ENCODE measurements at regions not wholly inside any gene's neighbourhood (a gene's known extent, or its start where the extent isn't known, plus 50 kb on each side); places are given as distances from the start of the nearest gene placed in this dataset.

DNA sequence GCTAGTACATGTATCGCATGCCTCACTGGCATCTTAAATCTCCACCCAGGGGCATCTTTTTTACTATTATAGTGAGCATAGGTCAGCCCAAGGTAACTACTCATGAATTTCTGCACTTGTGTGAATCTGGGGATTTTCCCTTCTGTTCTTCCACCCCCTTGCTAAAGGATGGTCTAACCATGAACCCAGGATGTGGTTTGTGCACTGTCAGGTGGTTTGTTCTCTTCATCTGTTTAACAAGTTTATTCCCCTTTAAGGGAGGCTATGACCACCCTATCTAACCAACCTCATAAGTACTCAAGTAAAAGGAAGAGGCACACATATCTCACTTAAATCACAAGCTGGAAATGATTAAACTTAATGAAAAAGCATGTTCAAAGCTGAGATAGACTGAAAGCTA lies 243.0 kb downstream of the RPRM start:
- H3K27ac ChIP-seq, result no peak overlapping the region
- no peaks in the 10 kb centered on the region for H3K36me3 ChIP-seq
- intact Hi-C loops (cut with DNase I; ENCODE audit: low total_unique reads), result no loop called here
- TF ChIP-seq, protein P1, sequence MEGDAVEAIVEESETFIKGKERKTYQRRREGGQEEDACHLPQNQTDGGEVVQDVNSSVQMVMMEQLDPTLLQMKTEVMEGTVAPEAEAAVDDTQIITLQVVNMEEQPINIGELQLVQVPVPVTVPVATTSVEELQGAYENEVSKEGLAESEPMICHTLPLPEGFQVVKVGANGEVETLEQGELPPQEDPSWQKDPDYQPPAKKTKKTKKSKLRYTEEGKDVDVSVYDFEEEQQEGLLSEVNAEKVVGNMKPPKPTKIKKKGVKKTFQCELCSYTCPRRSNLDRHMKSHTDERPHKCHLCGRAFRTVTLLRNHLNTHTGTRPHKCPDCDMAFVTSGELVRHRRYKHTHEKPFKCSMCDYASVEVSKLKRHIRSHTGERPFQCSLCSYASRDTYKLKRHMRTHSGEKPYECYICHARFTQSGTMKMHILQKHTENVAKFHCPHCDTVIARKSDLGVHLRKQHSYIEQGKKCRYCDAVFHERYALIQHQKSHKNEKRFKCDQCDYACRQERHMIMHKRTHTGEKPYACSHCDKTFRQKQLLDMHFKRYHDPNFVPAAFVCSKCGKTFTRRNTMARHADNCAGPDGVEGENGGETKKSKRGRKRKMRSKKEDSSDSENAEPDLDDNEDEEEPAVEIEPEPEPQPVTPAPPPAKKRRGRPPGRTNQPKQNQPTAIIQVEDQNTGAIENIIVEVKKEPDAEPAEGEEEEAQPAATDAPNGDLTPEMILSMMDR (IDR thresholded peaks at IDR 0.05), result no peak
- TF ChIP-seq POLR2A (IDR thresholded peaks at IDR 0.05) (no peak), POLR2AphosphoS5 (IDR thresholded peaks at IDR 0.05) (no peak)
- no peaks in the 10 kb centered on the region for H3K4me1 ChIP-seq
- no peaks in the 10 kb centered on the region for H3K9me3 ChIP-seq
- no peaks in the 10 kb centered on the region for H3K27me3 ChIP-seq
- H3K4me3 ChIP-seq, result no peak overlapping the region
- DNase-seq (ENCODE audit: low spot score in 2 of 2), result no peak

DNA sequence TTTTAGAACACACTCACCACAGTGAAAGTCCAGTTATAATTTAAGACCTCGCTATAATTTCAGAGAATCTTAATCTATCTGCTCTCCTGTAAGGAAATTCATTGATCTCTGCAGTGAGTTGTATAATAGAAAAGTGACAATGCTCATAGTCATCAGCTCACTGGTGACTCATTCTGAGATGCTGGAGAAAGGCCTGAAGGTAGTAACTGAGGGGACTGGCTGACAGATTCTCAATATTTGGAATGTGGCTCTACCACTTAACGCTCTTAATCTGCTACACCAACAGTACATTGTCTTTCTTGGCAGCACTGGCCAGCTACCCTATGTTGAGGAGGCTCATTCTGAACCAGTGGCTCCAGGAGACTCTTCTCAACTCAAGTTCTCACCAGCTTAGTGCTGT lies 246.1 kb downstream of the RPRM start:
- no peak overlapping the region for H3K27ac ChIP-seq
- no peak overlapping the region for H3K4me3 ChIP-seq
- H3K4me1 ChIP-seq, result no peaks in the 10 kb centered on the region
- no peak for DNase-seq (ENCODE audit: low spot score in 2 of 2)
- intact Hi-C loops (cut with DNase I; ENCODE audit: low total_unique reads), result no loop called here
- H3K27me3 ChIP-seq, result no peaks in the 10 kb centered on the region
- H3K36me3 ChIP-seq, result no peaks in the 10 kb centered on the region
- H3K9me3 ChIP-seq, result no peaks in the 10 kb centered on the region
- TF ChIP-seq, protein P1 (IDR thresholded peaks at IDR 0.05), result no peak
- TF ChIP-seq POLR2AphosphoS5 (IDR thresholded peaks at IDR 0.05) (no peak), POLR2A (IDR thresholded peaks at IDR 0.05) (no peak)

DNA sequence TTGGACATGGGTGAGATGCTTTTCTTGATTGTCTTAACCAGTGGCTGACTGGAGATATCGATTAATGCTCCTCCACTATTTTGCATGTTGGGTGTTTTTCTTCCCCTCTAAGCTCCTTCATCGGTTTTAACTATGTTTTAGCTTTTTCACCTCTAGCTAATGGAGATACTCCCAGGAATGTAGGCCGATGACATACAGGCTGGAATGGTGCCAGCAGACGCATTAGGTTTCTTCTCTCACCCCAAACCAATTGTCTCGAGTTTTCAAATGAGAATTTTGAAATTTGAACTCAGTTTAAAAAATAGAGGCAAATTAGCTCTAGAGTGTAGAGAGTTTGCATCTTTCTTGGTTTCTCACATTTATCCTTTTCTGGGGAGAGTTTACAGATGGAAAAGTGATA lies 247.6 kb downstream of the RPRM start:
- no peaks in the 10 kb centered on the region for H3K27me3 ChIP-seq
- no peak overlapping the region for H3K27ac ChIP-seq
- DNase-seq (ENCODE audit: low spot score in 2 of 2), result no peak
- TF ChIP-seq POLR2AphosphoS5 (IDR thresholded peaks at IDR 0.05) (no peak), POLR2A (IDR thresholded peaks at IDR 0.05) (no peak)
- TF ChIP-seq, protein P1 (IDR thresholded peaks at IDR 0.05), result no peak
- no peaks in the 10 kb centered on the region for H3K9me3 ChIP-seq
- intact Hi-C loops (cut with DNase I; ENCODE audit: low total_unique reads), result no loop called here
- H3K4me3 ChIP-seq, result no peak overlapping the region
- H3K4me1 ChIP-seq, result no peaks in the 10 kb centered on the region
- no peaks in the 10 kb centered on the region for H3K36me3 ChIP-seq

DNA sequence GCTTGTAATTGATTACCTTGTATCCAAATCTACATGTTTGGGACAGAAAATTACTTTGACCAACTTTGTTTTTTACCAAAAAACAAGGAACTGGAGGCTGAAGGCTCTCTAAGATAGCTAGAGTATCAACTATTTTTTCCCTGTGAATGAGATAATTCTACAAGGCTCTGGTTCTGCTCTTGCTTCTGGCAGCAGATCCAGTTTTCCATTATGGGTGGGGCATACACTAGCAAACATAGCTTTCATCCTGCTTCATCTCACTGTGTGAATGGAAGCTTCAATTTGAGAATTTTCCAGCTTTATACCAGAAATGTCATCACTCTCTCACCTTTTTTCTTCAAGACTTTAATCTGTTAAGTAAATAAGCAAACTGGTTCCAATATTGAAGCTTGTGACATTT lies 249.7 kb downstream of the RPRM start:
- Histone ChIP-seq H3K9me3 (no peaks in the 10 kb centered on the region), H3K4me3 (no peak overlapping the region), H3K27me3 (no peaks in the 10 kb centered on the region), H3K36me3 (no peaks in the 10 kb centered on the region), H3K4me1 (no peaks in the 10 kb centered on the region), H3K27ac (no peak overlapping the region)
- intact Hi-C loops (cut with DNase I; ENCODE audit: low total_unique reads), result no loop called here
- TF ChIP-seq POLR2A (IDR thresholded peaks at IDR 0.05) (no peak), POLR2AphosphoS5 (IDR thresholded peaks at IDR 0.05) (no peak)
- TF ChIP-seq, protein P1 (IDR thresholded peaks at IDR 0.05), result no peak
- DNase-seq (ENCODE audit: low spot score in 2 of 2), result no peak

DNA sequence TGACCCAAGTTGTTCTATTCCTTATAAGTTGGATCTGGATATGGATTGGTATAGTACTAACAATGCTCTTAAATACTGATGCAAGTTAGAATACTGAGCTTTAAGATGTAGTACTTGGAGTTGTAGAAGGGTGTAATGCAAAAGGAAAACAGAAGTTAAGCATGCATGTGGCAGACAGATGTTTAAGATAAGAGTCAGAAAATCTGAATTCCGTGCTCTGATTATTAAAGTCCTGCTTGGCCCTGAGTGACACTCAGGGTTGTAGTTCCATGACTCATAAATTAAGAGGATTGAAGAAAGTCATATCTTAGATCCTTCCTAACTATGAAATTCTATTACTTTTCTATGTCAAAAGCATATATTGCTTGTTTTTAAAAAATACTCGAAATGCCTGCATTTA lies 250.6 kb downstream of the RPRM start:
- Histone ChIP-seq H3K9me3 (no peaks in the 10 kb centered on the region), H3K27me3 (no peaks in the 10 kb centered on the region), H3K4me3 (no peak overlapping the region), H3K36me3 (no peaks in the 10 kb centered on the region), H3K4me1 (no peaks in the 10 kb centered on the region), H3K27ac (no peak overlapping the region)
- TF ChIP-seq POLR2A (IDR thresholded peaks at IDR 0.05), result no peak
- TF ChIP-seq POLR2AphosphoS5 (IDR thresholded peaks at IDR 0.05), result no peak
- TF ChIP-seq, protein P1 (IDR thresholded peaks at IDR 0.05), result no peak
- no peak for DNase-seq (ENCODE audit: low spot score in 2 of 2)
- intact Hi-C loops (cut with DNase I; ENCODE audit: low total_unique reads), result no loop called here
